Activated T-cell treated with anti-CD3 and anti-CD28 coated beads for 24 hours (primary cell): ENCODE measurements at regions not wholly inside any gene's neighbourhood (a gene's known extent, or its start where the extent isn't known, plus 50 kb on each side); places are given as distances from the start of the nearest gene placed in this dataset.

Experiments used
- DNase-seq: peaks from one replicate; pipeline ENCODE4 v3.0.0-alpha.2; 2020; ENCODE audit warnings: low read depth

- DNase-seq, result no peak
Measured at GRCh38 chr2:220628252-220628651, 943.9 kb downstream of the EPHA4 start.

GRCh38 chr2:220641137-220641536 lies 931.0 kb downstream of the EPHA4 start:
- DNase-seq, result no peak

GRCh38 chr2:220646424-220646823 lies 925.7 kb downstream of the EPHA4 start:
- no peak for DNase-seq

- no peak for DNase-seq
Measured at GRCh38 chr2:220648628-220649027, 923.5 kb downstream of the EPHA4 start.

GRCh38 chr2:220653776-220654175 lies 918.3 kb downstream of the EPHA4 start:
- DNase-seq, result no peak

GRCh38 chr2:220654322-220654721 lies 917.8 kb downstream of the EPHA4 start:
- no peak for DNase-seq

GRCh38 chr2:220660277-220661145 lies 911.6 kb downstream of the EPHA4 start:
- no peak for DNase-seq

GRCh38 chr2:220662431-220662830 lies 909.7 kb downstream of the EPHA4 start:
- no peak for DNase-seq

GRCh38 chr2:220663065-220663464 lies 909.0 kb downstream of the EPHA4 start:
- DNase-seq, result no peak

GRCh38 chr2:220664272-220665107 lies 907.6 kb downstream of the EPHA4 start:
- DNase-seq, result no peak

GRCh38 chr2:220665108-220665471 lies 907.0 kb downstream of the EPHA4 start:
- DNase-seq, result no peak

GRCh38 chr2:220669324-220669723 lies 902.8 kb downstream of the EPHA4 start:
- no peak for DNase-seq

- DNase-seq, result no peak
Measured at GRCh38 chr2:220670511-220670910, 901.6 kb downstream of the EPHA4 start.

GRCh38 chr2:220673151-220673874 lies 898.8 kb downstream of the EPHA4 start:
- DNase-seq, result no peak

GRCh38 chr2:220674033-220674432 lies 898.1 kb downstream of the EPHA4 start:
- DNase-seq, result no peak

- no peak for DNase-seq
Measured at GRCh38 chr2:220676695-220677094, 895.4 kb downstream of the EPHA4 start.

- DNase-seq, result no peak
Measured at GRCh38 chr2:220678943-220679342, 893.2 kb downstream of the EPHA4 start.

- DNase-seq, result no peak
Measured at GRCh38 chr2:220682616-220683015, 889.5 kb downstream of the EPHA4 start.

GRCh38 chr2:220684099-220684498 lies 888.0 kb downstream of the EPHA4 start:
- no peak for DNase-seq

- peak; percentile 42 for DNase-seq
Measured at GRCh38 chr2:220687231-220687843, 884.8 kb downstream of the EPHA4 start.

GRCh38 chr2:220695397-220696279 lies 876.5 kb downstream of the EPHA4 start:
- DNase-seq, result no peak
